Neural progenitor cell (in vitro differentiated cells): ENCODE measurements at regions not wholly inside any gene's neighbourhood (a gene's known extent, or its start where the extent isn't known, plus 50 kb on each side); places are given as distances from the start of the nearest gene placed in this dataset.

Experiments used
- EZH2 ChIP-seq: fragments of 200-600 bp; sonication (generic); IDR thresholded peaks from 2 replicates; pipeline ENCODE4 v1.6.1; 2017; ENCODE audit warnings: antibody characterized with exemption, mild to moderate bottlenecking, moderate library complexity
- TF ChIP-seq, protein P1 (sequence below): fragments of 200-600 bp; sonication (generic); IDR thresholded peaks from 2 replicates; pipeline ENCODE4 v1.5.1; 2017; ENCODE audit warnings: antibody characterized with exemption, mild to moderate bottlenecking

DNA sequence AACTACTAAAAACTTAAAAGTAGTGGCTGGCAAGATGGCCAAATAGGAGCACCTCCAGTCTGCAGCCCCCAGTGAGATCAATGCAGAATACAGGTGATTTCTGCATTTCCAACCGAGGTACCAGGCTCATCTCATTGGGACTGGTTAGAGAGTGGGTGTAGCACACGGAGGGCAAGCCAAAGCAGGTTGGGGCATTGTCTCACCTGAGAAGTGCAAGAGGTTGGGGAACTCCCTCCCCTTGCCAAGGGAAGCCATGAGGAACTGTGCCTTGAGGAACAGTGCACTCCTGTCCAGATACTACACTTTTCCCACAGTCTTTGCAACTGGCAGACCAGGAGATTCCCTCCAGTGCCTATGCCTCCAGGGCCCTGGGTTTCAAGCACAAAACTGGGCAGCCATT, 311.1 kb downstream of the PAPSS1 start:
- TF ChIP-seq, protein P1, sequence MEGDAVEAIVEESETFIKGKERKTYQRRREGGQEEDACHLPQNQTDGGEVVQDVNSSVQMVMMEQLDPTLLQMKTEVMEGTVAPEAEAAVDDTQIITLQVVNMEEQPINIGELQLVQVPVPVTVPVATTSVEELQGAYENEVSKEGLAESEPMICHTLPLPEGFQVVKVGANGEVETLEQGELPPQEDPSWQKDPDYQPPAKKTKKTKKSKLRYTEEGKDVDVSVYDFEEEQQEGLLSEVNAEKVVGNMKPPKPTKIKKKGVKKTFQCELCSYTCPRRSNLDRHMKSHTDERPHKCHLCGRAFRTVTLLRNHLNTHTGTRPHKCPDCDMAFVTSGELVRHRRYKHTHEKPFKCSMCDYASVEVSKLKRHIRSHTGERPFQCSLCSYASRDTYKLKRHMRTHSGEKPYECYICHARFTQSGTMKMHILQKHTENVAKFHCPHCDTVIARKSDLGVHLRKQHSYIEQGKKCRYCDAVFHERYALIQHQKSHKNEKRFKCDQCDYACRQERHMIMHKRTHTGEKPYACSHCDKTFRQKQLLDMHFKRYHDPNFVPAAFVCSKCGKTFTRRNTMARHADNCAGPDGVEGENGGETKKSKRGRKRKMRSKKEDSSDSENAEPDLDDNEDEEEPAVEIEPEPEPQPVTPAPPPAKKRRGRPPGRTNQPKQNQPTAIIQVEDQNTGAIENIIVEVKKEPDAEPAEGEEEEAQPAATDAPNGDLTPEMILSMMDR: no peak
- TF ChIP-seq EZH2: no peak
